ENCODE measurements at regions not wholly inside any gene's neighbourhood (a gene's known extent, or its start where the extent isn't known, plus 50 kb on each side); places are given as distances from the start of the nearest gene placed in this dataset.
A peak's percentile ranks its signal among the peaks of the same experiment; 100 is the strongest.

DNA sequence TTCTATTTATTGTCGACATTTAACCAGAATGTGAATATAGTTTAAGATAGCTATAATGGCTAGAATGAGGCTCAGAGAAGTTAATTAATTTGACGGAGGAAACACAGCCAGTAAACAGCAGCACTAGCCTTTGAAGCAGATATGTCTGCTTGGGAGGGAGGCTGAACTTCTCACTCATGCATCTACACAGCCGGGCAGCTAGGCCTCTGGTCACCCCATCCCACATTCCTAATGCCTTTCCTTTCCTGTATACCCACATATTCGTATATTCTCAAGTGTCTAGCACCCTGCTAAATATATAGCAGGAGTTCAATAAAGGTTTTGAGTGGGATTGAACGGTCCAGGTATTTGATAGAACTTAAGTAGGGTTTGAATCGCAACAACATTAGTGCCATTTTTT is 230.4 kb upstream of the PDE10A start:
- H3K36me3 ChIP-seq = no peaks in the 10 kb centered on the region
- no peaks in the 10 kb centered on the region for H3K4me1 ChIP-seq
- intact Hi-C loops (cut with DNase I) = no loop called here
- no peak overlapping the region for H3K27ac ChIP-seq
- H3K9me3 ChIP-seq = no peaks in the 10 kb centered on the region
- TF ChIP-seq, protein P1, sequence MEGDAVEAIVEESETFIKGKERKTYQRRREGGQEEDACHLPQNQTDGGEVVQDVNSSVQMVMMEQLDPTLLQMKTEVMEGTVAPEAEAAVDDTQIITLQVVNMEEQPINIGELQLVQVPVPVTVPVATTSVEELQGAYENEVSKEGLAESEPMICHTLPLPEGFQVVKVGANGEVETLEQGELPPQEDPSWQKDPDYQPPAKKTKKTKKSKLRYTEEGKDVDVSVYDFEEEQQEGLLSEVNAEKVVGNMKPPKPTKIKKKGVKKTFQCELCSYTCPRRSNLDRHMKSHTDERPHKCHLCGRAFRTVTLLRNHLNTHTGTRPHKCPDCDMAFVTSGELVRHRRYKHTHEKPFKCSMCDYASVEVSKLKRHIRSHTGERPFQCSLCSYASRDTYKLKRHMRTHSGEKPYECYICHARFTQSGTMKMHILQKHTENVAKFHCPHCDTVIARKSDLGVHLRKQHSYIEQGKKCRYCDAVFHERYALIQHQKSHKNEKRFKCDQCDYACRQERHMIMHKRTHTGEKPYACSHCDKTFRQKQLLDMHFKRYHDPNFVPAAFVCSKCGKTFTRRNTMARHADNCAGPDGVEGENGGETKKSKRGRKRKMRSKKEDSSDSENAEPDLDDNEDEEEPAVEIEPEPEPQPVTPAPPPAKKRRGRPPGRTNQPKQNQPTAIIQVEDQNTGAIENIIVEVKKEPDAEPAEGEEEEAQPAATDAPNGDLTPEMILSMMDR (IDR thresholded peaks at IDR 0.05) = no peak
- H3K27me3 ChIP-seq = no peaks in the 10 kb centered on the region
- no peak overlapping the region for H3K4me3 ChIP-seq
- no peak for DNase-seq (ENCODE audit: low spot score in 2 of 2)

GRCh38 chr6:165891320-165891719 is 228.3 kb upstream of the PDE10A start:
- DNase-seq (ENCODE audit: low spot score in 2 of 2) = no peak
- intact Hi-C loops (cut with DNase I) = no loop called here
- no peak overlapping the region for H3K4me3 ChIP-seq
- no peaks in the 10 kb centered on the region for H3K27me3 ChIP-seq
- no peaks in the 10 kb centered on the region for H3K9me3 ChIP-seq
- no peak overlapping the region for H3K27ac ChIP-seq
- TF ChIP-seq, protein P1 (IDR thresholded peaks at IDR 0.05) = no peak
- no peaks in the 10 kb centered on the region for H3K36me3 ChIP-seq
- H3K4me1 ChIP-seq = no peaks in the 10 kb centered on the region

- no peaks in the 10 kb centered on the region for H3K27me3 ChIP-seq
- TF ChIP-seq, protein P1 (IDR thresholded peaks at IDR 0.05) = no peak
- H3K4me1 ChIP-seq = no peaks in the 10 kb centered on the region
- no peak overlapping the region for H3K4me3 ChIP-seq
- no peak for DNase-seq (ENCODE audit: low spot score in 2 of 2)
- intact Hi-C loops (cut with DNase I) = no loop called here
- no peaks in the 10 kb centered on the region for H3K36me3 ChIP-seq
- no peak overlapping the region for H3K27ac ChIP-seq
- no peaks in the 10 kb centered on the region for H3K9me3 ChIP-seq
Measured at GRCh38 chr6:165890404-165890735, 227.3 kb upstream of the PDE10A start.

DNA sequence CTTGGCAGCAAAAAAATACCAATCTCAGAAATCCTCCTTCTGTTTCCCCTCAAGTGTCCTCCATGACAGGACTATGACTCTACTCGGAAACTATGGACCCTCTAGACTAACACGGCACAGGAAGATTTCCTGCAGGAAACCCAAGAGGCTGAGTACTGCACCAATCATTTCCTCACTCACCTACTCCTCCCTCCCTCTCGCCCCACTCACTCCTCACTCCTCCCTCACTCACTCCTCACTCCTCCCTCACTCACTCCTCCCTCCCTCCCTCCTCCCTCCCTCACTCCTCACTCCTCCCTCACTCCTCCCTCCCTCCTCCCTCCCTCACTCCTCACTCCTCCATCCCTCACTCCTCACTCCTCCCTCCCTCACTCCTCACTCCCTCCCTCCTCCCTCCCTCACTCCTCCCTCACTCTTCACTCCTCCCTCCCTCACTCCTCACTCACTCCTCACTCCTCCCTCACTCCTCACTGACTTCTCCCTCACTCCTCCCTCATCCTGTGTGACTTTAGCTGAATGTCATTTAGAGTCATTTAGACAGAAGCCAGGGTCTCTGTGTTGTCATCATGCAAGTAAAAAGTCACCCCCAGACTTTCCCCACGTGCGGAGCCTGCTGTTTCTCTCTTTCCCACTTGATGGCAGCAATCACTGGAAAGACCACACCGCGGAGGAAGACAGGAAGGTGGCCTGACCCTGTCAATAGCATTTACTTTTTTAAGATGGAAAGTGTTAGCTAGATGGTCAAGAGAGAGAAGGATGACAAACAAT is 226.8 kb upstream of the PDE10A start:
- Histone ChIP-seq H3K36me3 (no peaks in the 10 kb centered on the region), H3K27ac (no peak overlapping the region), H3K4me1 (no peaks in the 10 kb centered on the region), H3K9me3 (no peaks in the 10 kb centered on the region), H3K4me3 (no peak overlapping the region), H3K27me3 (no peaks in the 10 kb centered on the region)
- intact Hi-C loops (cut with DNase I) = no loop called here
- TF ChIP-seq, protein P1 (IDR thresholded peaks at IDR 0.05) = peak in 1 of 3 experiments; percentile 25
- no peak for DNase-seq (ENCODE audit: low spot score in 2 of 2)

DNA sequence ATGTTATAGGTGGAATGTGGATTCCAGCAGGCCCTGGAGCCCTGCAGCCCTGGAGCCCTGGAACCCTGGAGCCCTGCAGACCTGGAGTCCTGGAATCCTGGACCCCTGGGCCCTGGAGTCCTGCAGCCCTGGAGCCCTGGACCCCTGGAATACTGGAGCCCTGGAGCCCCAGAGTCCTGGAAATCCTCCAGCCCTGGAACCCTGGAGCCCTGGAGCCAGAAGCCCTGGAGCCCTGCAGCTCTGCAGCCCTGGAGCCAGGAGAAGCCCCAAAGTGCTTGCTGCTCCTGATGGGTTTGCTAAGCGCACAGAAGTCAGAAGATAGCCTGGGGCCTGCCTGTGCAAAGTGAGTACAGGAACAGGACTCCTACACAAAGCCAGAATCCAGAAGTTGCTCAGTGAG is 223.1 kb upstream of the PDE10A start:
- DNase-seq (ENCODE audit: low spot score in 2 of 2) = no peak
- Histone ChIP-seq H3K9me3 (no peaks in the 10 kb centered on the region), H3K4me1 (no peaks in the 10 kb centered on the region), H3K27me3 (no peaks in the 10 kb centered on the region), H3K27ac (no peak overlapping the region), H3K4me3 (no peak overlapping the region), H3K36me3 (no peaks in the 10 kb centered on the region)
- intact Hi-C loops (cut with DNase I) = no loop called here
- TF ChIP-seq, protein P1 (IDR thresholded peaks at IDR 0.05) = no peak

Measured in ascending aorta (tissue), 2 donors.